ENCODE measurements at regions not wholly inside any gene's neighbourhood (a gene's known extent, or its start where the extent isn't known, plus 50 kb on each side); places are given as distances from the start of the nearest gene placed in this dataset.

DNA sequence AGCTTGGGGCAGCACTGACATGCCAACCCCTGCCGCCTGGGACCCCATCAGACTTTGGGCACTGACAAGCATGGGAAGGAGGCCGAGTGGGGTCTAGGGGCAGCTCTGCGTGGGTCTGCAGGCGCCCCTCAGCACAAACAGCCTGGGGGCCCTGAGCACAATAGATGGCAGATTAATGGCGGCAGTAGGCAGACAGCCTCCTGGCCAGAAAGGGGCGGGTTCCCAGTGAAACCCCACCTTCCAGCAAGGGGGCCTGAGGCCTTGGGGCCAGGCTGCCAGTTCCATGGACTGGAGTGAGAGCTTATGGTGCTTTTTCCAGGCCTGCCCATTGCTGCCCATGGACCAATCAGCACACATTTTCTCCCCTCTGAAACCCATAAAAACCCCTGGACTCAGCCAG lies 2031.2 kb downstream of the EFNA5 start:
- no peaks in the 10 kb centered on the region for H3K27me3 ChIP-seq (ENCODE audit: control insufficient read depth, insufficient read depth, low read length)
- no peaks in the 10 kb centered on the region for H3K36me3 ChIP-seq (ENCODE audit: control insufficient read depth, insufficient read depth, low read length)
- no peak for DNase-seq (ENCODE audit: low read depth)
- H3K4me3 ChIP-seq (ENCODE audit: low read depth, low read length): no peak overlapping the region
- TF ChIP-seq CTCF (IDR thresholded peaks at IDR 0.05; ENCODE audit: insufficient read depth, low read length, poor library complexity, severe bottlenecking): no peak

- H3K27me3 ChIP-seq (ENCODE audit: control insufficient read depth, insufficient read depth, low read length): no peaks in the 10 kb centered on the region
- no peak for TF ChIP-seq CTCF (IDR thresholded peaks at IDR 0.05; ENCODE audit: insufficient read depth, low read length, poor library complexity, severe bottlenecking)
- no peak for DNase-seq (ENCODE audit: low read depth)
- no peak overlapping the region for H3K4me3 ChIP-seq (ENCODE audit: low read depth, low read length)
- H3K36me3 ChIP-seq (ENCODE audit: control insufficient read depth, insufficient read depth, low read length): no peaks in the 10 kb centered on the region
These were observed 2031.7 kb downstream of the EFNA5 start for GRCh38 chr5:105639068-105639467.

DNA sequence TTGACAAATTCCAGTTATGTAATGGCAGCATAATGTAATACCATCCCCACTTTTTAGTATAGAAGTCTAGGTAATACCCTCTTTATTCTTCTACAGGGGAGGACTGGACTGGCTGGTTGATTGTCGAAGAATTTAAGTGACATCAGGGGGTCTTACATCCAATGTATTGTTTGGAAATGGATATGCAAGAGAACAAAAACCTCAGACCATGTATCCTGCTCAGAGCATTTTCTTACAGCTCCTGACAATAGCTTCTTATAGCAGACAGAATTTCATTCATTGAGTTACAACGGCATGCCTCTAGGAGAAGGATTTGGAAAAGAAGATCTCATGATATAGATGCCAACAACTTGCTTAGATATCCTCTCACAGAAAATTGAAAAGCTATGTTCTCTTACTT lies 2032.3 kb downstream of the EFNA5 start:
- H3K4me3 ChIP-seq (ENCODE audit: low read depth, low read length): no peak overlapping the region
- no peaks in the 10 kb centered on the region for H3K27me3 ChIP-seq (ENCODE audit: control insufficient read depth, insufficient read depth, low read length)
- H3K36me3 ChIP-seq (ENCODE audit: control insufficient read depth, insufficient read depth, low read length): no peaks in the 10 kb centered on the region
- DNase-seq (ENCODE audit: low read depth): no peak
- no peak for TF ChIP-seq CTCF (IDR thresholded peaks at IDR 0.05; ENCODE audit: insufficient read depth, low read length, poor library complexity, severe bottlenecking)

GRCh38 chr5:105632043-105632442 lies 2038.7 kb downstream of the EFNA5 start:
- Histone ChIP-seq H3K27me3 (ENCODE audit: control insufficient read depth, insufficient read depth, low read length) (no peaks in the 10 kb centered on the region), H3K36me3 (ENCODE audit: control insufficient read depth, insufficient read depth, low read length) (no peaks in the 10 kb centered on the region), H3K4me3 (ENCODE audit: low read depth, low read length) (no peak overlapping the region)
- no peak for TF ChIP-seq CTCF (IDR thresholded peaks at IDR 0.05; ENCODE audit: insufficient read depth, low read length, poor library complexity, severe bottlenecking)
- DNase-seq (ENCODE audit: low read depth): no peak

- Histone ChIP-seq H3K36me3 (ENCODE audit: control insufficient read depth, insufficient read depth, low read length) (no peaks in the 10 kb centered on the region), H3K27me3 (ENCODE audit: control insufficient read depth, insufficient read depth, low read length) (no peaks in the 10 kb centered on the region), H3K4me3 (ENCODE audit: low read depth, low read length) (no peak overlapping the region)
- TF ChIP-seq CTCF (IDR thresholded peaks at IDR 0.05; ENCODE audit: insufficient read depth, low read length, poor library complexity, severe bottlenecking): no peak
- no peak for DNase-seq (ENCODE audit: low read depth)
These were observed 2039.9 kb downstream of the EFNA5 start for GRCh38 chr5:105630803-105631202.

GRCh38 chr5:105619725-105620124 lies 2051.0 kb downstream of the EFNA5 start:
- no peak for DNase-seq (ENCODE audit: low read depth)
- H3K36me3 ChIP-seq (ENCODE audit: control insufficient read depth, insufficient read depth, low read length): no peaks in the 10 kb centered on the region
- no peak for TF ChIP-seq CTCF (IDR thresholded peaks at IDR 0.05; ENCODE audit: insufficient read depth, low read length, poor library complexity, severe bottlenecking)
- no peaks in the 10 kb centered on the region for H3K27me3 ChIP-seq (ENCODE audit: control insufficient read depth, insufficient read depth, low read length)
- H3K4me3 ChIP-seq (ENCODE audit: low read depth, low read length): no peak overlapping the region
